GM12865 (cell line): ENCODE measurements at regions not wholly inside any gene's neighbourhood (a gene's known extent, or its start where the extent isn't known, plus 50 kb on each side); places are given as distances from the start of the nearest gene placed in this dataset.

ENCODE experiments used
- DNase-seq: peaks from one replicate; pipeline ENCODE4 v3.0.0; 2010; ENCODE audit warnings: low read depth
- H3K4me3 ChIP-seq: 2 replicates; pipeline ENCODE4 v1.5.1; 2011; ENCODE audit warnings: mild to moderate bottlenecking, low read depth, low read length, control low read depth
- CTCF ChIP-seq: IDR thresholded peaks from 2 replicates; pipeline ENCODE4 v1.5.1; 2011; ENCODE audit warnings: low read length, control low read depth, low read depth, inconsistent platforms; ENCODE audit not compliant: insufficient read depth; ENCODE audit errors: missing control alignments

DNA sequence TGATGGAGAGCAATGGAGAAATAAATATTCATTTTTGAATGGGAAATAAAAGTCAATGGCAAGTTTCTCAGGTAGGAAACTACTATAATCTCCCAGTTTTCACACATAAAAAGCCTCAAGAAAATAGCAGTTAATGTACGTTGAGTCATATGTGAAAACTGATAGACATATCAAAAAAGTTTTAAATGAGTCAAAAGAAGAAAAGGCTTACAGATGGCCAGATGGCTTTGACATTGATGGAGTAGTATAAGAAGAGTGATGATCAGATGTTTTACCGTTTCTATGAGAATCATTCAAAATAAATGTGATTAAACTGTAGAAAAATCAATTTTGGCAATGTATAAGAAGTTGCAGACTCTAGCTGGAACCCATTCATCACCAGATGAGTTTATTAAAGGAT lies 97.8 kb downstream of the LLPH start:
- no peak for TF ChIP-seq CTCF
- peak; percentile 50 for DNase-seq
- H3K4me3 ChIP-seq, result no peak overlapping the region

GRCh38 chr12:66030217-66030781 lies 100.3 kb downstream of the LLPH start:
- TF ChIP-seq CTCF, result no peak
- no peak overlapping the region for H3K4me3 ChIP-seq
- no peak for DNase-seq

DNA sequence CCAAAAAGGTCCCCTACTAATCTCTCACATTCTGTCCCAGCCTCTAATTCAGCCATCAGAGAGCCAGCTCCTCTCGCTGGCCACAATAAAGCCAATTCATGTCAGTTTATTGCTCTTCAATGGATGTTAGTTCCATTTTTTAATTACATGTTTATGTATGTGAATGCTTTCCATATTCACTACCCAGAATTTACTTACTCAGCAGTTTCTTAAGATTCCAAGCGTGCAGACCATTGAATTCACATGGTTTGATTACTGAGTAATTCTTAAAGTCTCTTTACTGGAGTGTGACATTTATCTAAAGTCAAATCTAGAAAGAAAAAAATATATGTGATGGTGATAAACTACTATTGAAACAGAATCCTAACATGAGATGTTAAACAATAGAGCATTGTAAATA lies 102.2 kb downstream of the LLPH start:
- H3K4me3 ChIP-seq, result no peak overlapping the region
- no peak for TF ChIP-seq CTCF
- DNase-seq, result no peak

GRCh38 chr12:66025477-66025876 lies 105.1 kb downstream of the LLPH start:
- TF ChIP-seq CTCF, result no peak
- DNase-seq, result no peak

DNA sequence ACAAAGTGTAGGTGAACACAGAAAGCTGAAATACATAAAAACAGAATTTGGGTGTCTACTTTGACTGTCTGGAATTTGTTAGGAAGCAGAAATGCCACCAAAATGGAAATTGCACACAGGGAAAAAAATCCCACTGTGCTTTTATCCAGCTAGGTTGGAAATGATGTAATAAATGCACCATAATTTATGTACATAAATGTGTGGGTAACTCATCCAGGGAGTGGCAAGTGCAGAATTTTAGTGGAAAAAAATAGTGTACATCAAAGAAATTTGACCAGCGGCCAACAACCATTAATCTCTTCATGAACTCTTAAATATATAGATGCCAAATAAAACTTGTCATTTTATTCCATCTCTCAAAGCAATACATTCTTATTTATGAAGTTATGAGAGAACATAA lies 105.6 kb downstream of the LLPH start:
- DNase-seq, result no peak
- no peak for TF ChIP-seq CTCF
- H3K4me3 ChIP-seq, result no peak overlapping the region

More at GRCh38 chr12:66025477-66025876, 105.1 kb downstream of the LLPH start:
- no peak overlapping the region for H3K4me3 ChIP-seq

DNA sequence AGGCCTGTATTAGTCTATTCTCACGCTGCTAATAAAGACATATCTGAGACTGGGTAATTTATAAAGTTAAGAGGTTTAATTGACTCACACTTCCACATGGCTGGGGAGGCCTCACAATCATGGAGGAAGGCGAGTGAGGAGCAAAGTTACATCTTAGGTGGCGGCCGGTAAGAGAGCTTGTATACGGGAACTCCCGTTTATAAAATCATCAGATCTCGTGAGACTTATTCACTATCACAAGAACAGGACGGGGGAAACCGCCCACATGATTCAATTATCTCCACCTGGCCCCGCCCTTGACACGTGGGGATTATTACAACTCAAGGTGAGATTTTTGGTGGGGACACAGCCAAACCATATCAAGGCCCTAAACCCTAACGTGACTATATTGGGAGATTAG lies 110.1 kb downstream of the LLPH start:
- no peak overlapping the region for H3K4me3 ChIP-seq
- no peak for TF ChIP-seq CTCF
- DNase-seq, result no peak

DNA sequence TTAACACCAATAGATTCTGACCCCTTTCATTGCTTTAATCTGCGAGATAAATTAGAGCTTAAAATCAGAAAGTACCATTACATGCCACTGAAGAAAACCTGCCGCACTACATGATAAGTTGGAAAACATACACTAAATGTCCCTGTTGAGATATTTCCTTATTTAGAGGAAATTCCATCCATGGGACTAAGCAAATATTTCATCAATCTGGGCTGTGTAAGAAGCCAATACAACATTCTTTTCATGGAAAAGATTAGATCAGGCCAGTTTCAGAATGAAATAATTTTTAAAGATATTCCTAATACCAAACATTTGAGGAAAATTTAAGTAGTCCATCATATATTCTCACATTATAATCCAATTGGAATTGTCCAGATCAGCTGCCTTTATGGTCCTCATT lies 112.8 kb downstream of the LLPH start:
- DNase-seq, result no peak
- TF ChIP-seq CTCF, result no peak
- H3K4me3 ChIP-seq, result no peak overlapping the region
